K562 (cell line): ENCODE measurements at regions not wholly inside any gene's neighbourhood (a gene's known extent, or its start where the extent isn't known, plus 50 kb on each side); places are given as distances from the start of the nearest gene placed in this dataset.

ENCODE experiments used
- ATAC-seq: fragments of 200-7000 bp; cut with Tn5 transposase; 3 replicates; pipeline ENCODE4 v1.9.1; 2020; ENCODE audit warnings: moderate library complexity
- BruUV-seq: library from RNA; stranded (reverse); fragments of 400-500 nt; replicated peaks from 2 replicates; lab custom pipeline; 2021; lab: Mats Ljungman, UMichigan
- CTCF ChIA-PET: fragments of 300-600 bp; formaldehyde crosslinking; extraction: SDS; loops from one replicate; lab custom pipeline; 2021; ENCODE audit warnings: low intra/inter-chr PET ratio; lab: Yijun Ruan, JAX
- POLR2A ChIA-PET: fragments of 300-600, 350-650 bp; sonication (Branson Sonifier 250); formaldehyde crosslinking; extraction: SDS; loops from one replicate; lab custom pipeline; 2021; ENCODE audit warnings: antibody characterized with exemption, inconsistent platforms; lab: Yijun Ruan, JAX
- DNase-seq, 4 experiments: peaks; one replicate each; pipeline versions ENCODE4 v3.0.0 to v3.0.0-alpha.2; 2011 to 2018; ENCODE audit warnings: low spot score in 3 of 4, mixed read lengths in 3 of 4; ENCODE audit errors: extremely low read depth in 1 of 4
- FAIRE-seq: peaks from 2 replicates; lab custom pipeline; 2011; peaks lifted over from hg19 to GRCh38; lab: Jason Lieb, UNC
- H2AFZ ChIP-seq: 2 replicates; pipeline ENCODE4 v1.6.0; 2011; ENCODE audit warnings: low read depth, low read length, control low read depth, inconsistent platforms
- H3K27ac ChIP-seq: fragments of 200-600 bp; 3 replicates; pipeline ENCODE4 v1.8.0; 2011; ENCODE audit warnings: low read depth, mild to moderate bottlenecking, control low read depth, inconsistent platforms, low read length, moderate library complexity, mixed read lengths; ENCODE audit errors: extremely low read depth
- H3K27me3 ChIP-seq, 2 experiments: fragments of 300-600 bp in 1 of 2; 2 replicates in 1 of 2; 3 replicates in 1 of 2; pipeline versions ENCODE4 v1.6.0 to v1.8.0; 2011; ENCODE audit warnings: inconsistent platforms in 2 of 2, low read length in 2 of 2, mild to moderate bottlenecking in 1 of 2, mixed read lengths in 1 of 2, moderate library complexity in 1 of 2; ENCODE audit not compliant: control insufficient read depth in 2 of 2, insufficient read depth in 2 of 2
- H3K36me3 ChIP-seq: fragments of 300-600 bp; 3 replicates; pipeline ENCODE4 v1.8.0; 2011; ENCODE audit warnings: mild to moderate bottlenecking, low read length, inconsistent platforms; ENCODE audit not compliant: control insufficient read depth, insufficient read depth
- H3K4me1 ChIP-seq, 2 experiments: fragments of 200-600 bp in 1 of 2; replicated peaks in 1 of 2; 2 replicates in 1 of 2; 3 replicates in 1 of 2; pipeline versions ENCODE4 v1.5.1 to v1.8.0; 2011; ENCODE audit warnings: inconsistent platforms in 2 of 2, low read length in 2 of 2, mild to moderate bottlenecking in 1 of 2, mixed read lengths in 1 of 2, moderate library complexity in 1 of 2; ENCODE audit not compliant: control insufficient read depth in 2 of 2, insufficient read depth in 2 of 2
- H3K4me2 ChIP-seq: 2 replicates; pipeline ENCODE4 v1.6.1; 2011; ENCODE audit warnings: low read length, control low read depth, inconsistent platforms, mixed read lengths; ENCODE audit not compliant: insufficient read depth
- H3K4me3 ChIP-seq: fragments of 200-600 bp; sonication (generic), shearing (Covaris generic); 2 replicates; pipeline ENCODE4 v1.5.1; 2016; ENCODE audit warnings: control low read depth, inconsistent platforms
- H3K79me2 ChIP-seq: fragments of 200-600 bp; 3 replicates; pipeline ENCODE4 v1.8.0; 2011; ENCODE audit warnings: low read length, inconsistent platforms; ENCODE audit not compliant: control insufficient read depth, insufficient read depth
- H3K9ac ChIP-seq, 2 experiments: 2 replicates each; pipeline versions ENCODE4 v1.6.0 to v1.6.1; 2011; ENCODE audit warnings: low read depth in 2 of 2, low read length in 2 of 2, control low read depth in 1 of 2, inconsistent platforms in 1 of 2, mild to moderate bottlenecking in 1 of 2, mixed read lengths in 1 of 2; ENCODE audit not compliant: insufficient read depth in 1 of 2
- H3K9me1 ChIP-seq: one replicate; pipeline ENCODE4 v1.6.0; 2011; ENCODE audit warnings: inconsistent platforms, mild to moderate bottlenecking, low read length, moderate library complexity; ENCODE audit not compliant: control insufficient read depth, insufficient read depth
- H3K9me3 ChIP-seq: replicated peaks from 2 replicates; pipeline ENCODE4 v1.5.1; 2011; ENCODE audit warnings: low read depth, low read length, inconsistent platforms; ENCODE audit not compliant: control insufficient read depth, insufficient read depth
- H4K20me1 ChIP-seq: replicated peaks from 2 replicates; pipeline ENCODE4 v1.6.1; 2011; ENCODE audit warnings: low read length, inconsistent platforms, mixed read lengths; ENCODE audit not compliant: control insufficient read depth, insufficient read depth
- ARID1B ChIP-seq: fragments of 450-650 bp; IDR thresholded peaks from 2 replicates; pipeline ENCODE4 v1.6.1; 2016; ENCODE audit warnings: antibody characterized with exemption, mild to moderate bottlenecking, inconsistent platforms
- HDAC6 ChIP-seq: IDR thresholded peaks from 2 replicates; pipeline ENCODE4 v1.6.1; 2012; ENCODE audit warnings: low read depth, mild to moderate bottlenecking, control low read depth, inconsistent platforms, low read length, moderate library complexity
- MAFG ChIP-seq: fragments of 450-650 bp; conservative IDR thresholded peaks from 2 replicates; pipeline ENCODE4 v1.6.1; 2016; ENCODE audit warnings: missing genetic modification characterization, missing compliant biosample characterization
- MYBL2 ChIP-seq, 2 experiments: fragments of 450-650 bp in 1 of 2; sonication (generic) in 1 of 2; formaldehyde crosslinking in 1 of 2; IDR thresholded peaks; 2 replicates each; pipeline versions ENCODE4 v1.6.1 to v1.8.1; 2017 to 2022; ENCODE audit warnings: borderline replicate concordance in 1 of 2, inconsistent platforms in 1 of 2, low read depth in 1 of 2, mild to moderate bottlenecking in 1 of 2, missing genetic modification reagents in 1 of 2, moderate library complexity in 1 of 2
- NBN ChIP-seq: fragments of 450-650 bp; IDR thresholded peaks from 2 replicates; pipeline ENCODE4 v1.6.1; 2016; ENCODE audit warnings: low read depth, mild to moderate bottlenecking
- NFE2L1 ChIP-seq: fragments of 450-650 bp; IDR thresholded peaks from 2 replicates; pipeline ENCODE4 v1.6.1; 2016; ENCODE audit warnings: missing genetic modification characterization, low read depth, mild to moderate bottlenecking, missing compliant biosample characterization, moderate library complexity, borderline replicate concordance
- TAF1 ChIP-seq: IDR thresholded peaks from 2 replicates; pipeline ENCODE4 v1.6.1; 2011; ENCODE audit warnings: mild to moderate bottlenecking, low read length, moderate library complexity; ENCODE audit not compliant: insufficient read depth, control insufficient read depth, severe bottlenecking; ENCODE audit errors: extremely low read depth
- ZNF133 ChIP-seq: fragments of 250-450 bp; sonication (Bioruptor Pico); IDR thresholded peaks from 2 replicates; pipeline ENCODE4 v1.4.0; 2020; ENCODE audit warnings: mild to moderate bottlenecking
- WGBS: fragments of 100-300 bp; shearing (Covaris generic); methylation state at CpG from one replicate; pipeline ENCODE4 v1.1.6; 2016; ENCODE audit warnings: low coverage, mixed read lengths; ENCODE audit not compliant: insufficient coverage; ENCODE audit errors: missing lambda C conversion rate; 5-methylcytosine and 5-hydroxymethylcytosine counted together
- in situ Hi-C: fragments of 300-500 bp; cut with MboI; formaldehyde crosslinking; loops from 4 replicates; pipeline ENCODE4 v1.15.0; 2018; ENCODE audit warnings: inconsistent platforms, mixed read lengths
- intact Hi-C: fragments of 100-400 bp; cut with micrococcal nuclease; formaldehyde crosslinking; loops from 2 replicates; pipeline ENCODE4 v1.14.2; 2022
- TF ChIP-seq, protein P1 (sequence below): fragments of 250-450 bp; sonication (Bioruptor Pico); IDR thresholded peaks from 2 replicates; pipeline ENCODE4 v1.5.0; 2020; ENCODE audit warnings: mild to moderate bottlenecking
- TF ChIP-seq, protein P2 (sequence below): sonication (generic); IDR thresholded peaks from 2 replicates; pipeline ENCODE4 v1.6.1; 2016

DNA sequence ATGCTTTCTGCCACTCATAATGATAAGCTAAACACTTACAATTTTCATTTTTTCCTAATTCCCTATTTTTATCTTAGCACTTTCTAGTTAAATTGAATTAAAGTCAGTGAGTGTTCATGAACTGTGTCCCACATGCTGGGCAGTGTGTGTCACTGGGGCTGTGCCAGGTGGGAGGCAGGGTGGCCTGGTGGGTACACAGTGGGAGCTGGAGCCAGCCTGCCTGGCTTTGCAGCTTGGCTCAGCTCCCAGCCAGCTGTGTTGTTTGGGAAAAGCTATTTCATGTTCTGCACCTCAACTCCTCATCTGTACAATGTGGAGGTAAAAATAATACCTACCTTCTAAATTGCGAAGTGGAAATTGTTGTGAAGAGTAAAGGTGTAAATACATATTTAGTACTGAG is 238.4 kb downstream of the PLA2G4A start (continued):
- no peak for TF ChIP-seq NBN

DNA sequence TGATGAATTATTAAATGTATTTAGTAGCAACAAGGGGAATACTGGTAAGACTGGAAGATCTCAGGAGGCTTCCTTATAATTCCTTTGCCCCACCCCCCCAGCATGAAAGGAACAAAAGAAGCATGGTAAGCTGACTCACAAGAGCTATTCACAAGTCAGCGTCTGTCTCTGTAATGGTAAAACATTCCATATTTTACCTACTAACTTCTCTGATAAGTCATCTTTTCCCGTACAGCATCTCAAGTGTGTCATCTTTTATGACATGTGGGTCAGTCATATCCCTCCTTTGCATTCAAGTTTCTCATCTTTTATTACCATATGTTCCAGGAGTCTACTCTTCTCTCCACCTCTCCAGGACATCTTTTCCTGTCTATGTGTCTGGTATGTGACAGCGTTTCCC is 241.3 kb downstream of the PLA2G4A start:
- Histone ChIP-seq H3K4me1 (peaks cover 0 to 8% of the 10 kb centered on the region in 2 experiments; a peak in 2 of 5 replicates), H3K27me3 (no peaks in the 10 kb centered on the region), H3K4me2 (no peak overlapping the region), H2AFZ (no peak overlapping the region), H3K4me3 (no peak overlapping the region)
- intact Hi-C loops (no loop called here), in situ Hi-C loops (no loop called here)
- no peak for FAIRE-seq
- no peak for DNase-seq
- ATAC-seq, result no peak
- TF ChIP-seq MYBL2 (IDR thresholded peaks at IDR 0.05; ENCODE audit: low read depth) (no peak), MYBL2 (CRISPR knock-in tag; IDR thresholded peaks at IDR 0.05; ENCODE audit: borderline replicate concordance) (no peak), MAFG (tag) (no peak), TAF1 (no peak), HDAC6 (no peak), NFE2L1 (tag) (no peak), ARID1B (no peak), ZNF133 (CRISPR knock-in tag) (no peak)
- TF ChIP-seq, protein P1, sequence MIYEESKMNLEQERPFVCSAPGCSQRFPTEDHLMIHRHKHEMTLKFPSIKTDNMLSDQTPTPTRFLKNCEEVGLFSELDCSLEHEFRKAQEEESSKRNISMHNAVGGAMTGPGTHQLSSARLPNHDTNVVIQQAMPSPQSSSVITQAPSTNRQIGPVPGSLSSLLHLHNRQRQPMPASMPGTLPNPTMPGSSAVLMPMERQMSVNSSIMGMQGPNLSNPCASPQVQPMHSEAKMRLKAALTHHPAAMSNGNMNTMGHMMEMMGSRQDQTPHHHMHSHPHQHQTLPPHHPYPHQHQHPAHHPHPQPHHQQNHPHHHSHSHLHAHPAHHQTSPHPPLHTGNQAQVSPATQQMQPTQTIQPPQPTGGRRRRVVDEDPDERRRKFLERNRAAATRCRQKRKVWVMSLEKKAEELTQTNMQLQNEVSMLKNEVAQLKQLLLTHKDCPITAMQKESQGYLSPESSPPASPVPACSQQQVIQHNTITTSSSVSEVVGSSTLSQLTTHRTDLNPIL (CRISPR knock-in tag), result no peak
- TF ChIP-seq, protein P2, sequence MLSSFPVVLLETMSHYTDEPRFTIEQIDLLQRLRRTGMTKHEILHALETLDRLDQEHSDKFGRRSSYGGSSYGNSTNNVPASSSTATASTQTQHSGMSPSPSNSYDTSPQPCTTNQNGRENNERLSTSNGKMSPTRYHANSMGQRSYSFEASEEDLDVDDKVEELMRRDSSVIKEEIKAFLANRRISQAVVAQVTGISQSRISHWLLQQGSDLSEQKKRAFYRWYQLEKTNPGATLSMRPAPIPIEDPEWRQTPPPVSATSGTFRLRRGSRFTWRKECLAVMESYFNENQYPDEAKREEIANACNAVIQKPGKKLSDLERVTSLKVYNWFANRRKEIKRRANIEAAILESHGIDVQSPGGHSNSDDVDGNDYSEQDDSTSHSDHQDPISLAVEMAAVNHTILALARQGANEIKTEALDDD, result no peak
- TF ChIP-seq, all 486 proteins: peak for 0
- no peak overlapping the region for H3K9ac ChIP-seq
- H3K36me3 ChIP-seq, result no peaks in the 10 kb centered on the region
- BruUV-seq, result no TSS peak
- H3K27ac ChIP-seq, result no peak overlapping the region
- H3K9me3 ChIP-seq, result peaks cover 5% of the 10 kb centered on the region; the same call in 1 of the 2 replicates
- ChIA-PET CTCF (no interaction called here), POLR2A (interaction anchor here (0.6 to 1.4 kb wide), 3 partner anchors 695 to 1665 kb away, joined by 4 to 8 read pairs (median 4); partner anchors contain the start of gene TPR)
- H4K20me1 ChIP-seq, result no peaks in the 10 kb centered on the region
- H3K9me1 ChIP-seq, result no peaks in the 10 kb centered on the region
- H3K79me2 ChIP-seq, result peaks cover 1% of the 10 kb centered on the region; the same call in 1 of the 3 replicates
- WGBS, result 14% methylated on average over 3 of the region's 3 CpGs
